ENCODE measurements at regions not wholly inside any gene's neighbourhood (a gene's known extent, or its start where the extent isn't known, plus 50 kb on each side); places are given as distances from the start of the nearest gene placed in this dataset.

- no peak for DNase-seq
These were observed 486.0 kb downstream of the MAFB start for GRCh38 chr20:40203032-40203431.

DNA sequence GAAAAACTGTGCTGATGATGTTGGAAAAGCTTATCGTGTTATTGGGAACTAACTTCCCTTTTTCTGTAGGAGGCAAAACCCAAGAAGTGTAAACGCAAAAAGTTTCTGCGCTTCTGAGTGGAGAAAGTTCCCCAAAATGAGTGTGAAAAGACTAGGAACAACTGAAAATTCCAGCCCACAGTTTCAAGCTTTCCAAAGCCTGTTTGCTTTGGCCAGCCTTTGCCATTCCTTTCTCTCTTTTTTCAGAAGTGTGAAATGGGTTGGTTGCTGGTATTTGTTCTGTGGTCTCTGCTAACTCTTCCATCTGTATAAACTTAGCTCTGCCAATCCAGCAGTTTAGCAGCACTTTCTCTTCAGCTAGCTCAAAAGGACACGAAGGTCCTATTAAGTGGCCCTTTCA is 491.3 kb downstream of the MAFB start:
- no peak for DNase-seq

- DNase-seq, result no peak
These were observed 492.1 kb downstream of the MAFB start for GRCh38 chr20:40196846-40197436.

- DNase-seq, result no peak
These were observed 493.3 kb downstream of the MAFB start for GRCh38 chr20:40195742-40196141.

- no peak for DNase-seq
These were observed 496.5 kb downstream of the MAFB start for GRCh38 chr20:40192529-40192928.

GRCh38 chr20:40192081-40192480 is 497.0 kb downstream of the MAFB start:
- no peak for DNase-seq

- DNase-seq, result no peak
These were observed 497.5 kb downstream of the MAFB start for GRCh38 chr20:40191573-40191972.

DNA sequence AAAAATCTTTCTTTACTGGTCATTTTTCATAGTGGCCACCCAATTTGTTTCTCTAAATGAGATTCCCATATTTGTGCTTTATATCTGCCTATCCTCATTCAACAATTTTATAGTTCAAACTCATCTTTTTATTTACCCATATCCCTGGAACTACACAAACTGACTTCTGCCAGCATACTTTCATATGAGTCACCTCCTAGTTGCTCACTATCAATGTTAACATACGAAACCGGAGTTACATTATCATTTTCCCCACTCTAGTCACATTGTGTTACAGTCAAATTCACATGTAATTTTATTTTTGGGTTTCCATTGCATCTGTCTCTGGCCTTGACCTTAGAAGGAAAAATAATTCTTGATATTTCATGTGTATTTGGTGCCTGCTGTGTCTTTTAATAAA is 499.4 kb downstream of the MAFB start:
- DNase-seq, result no peak

- DNase-seq, result no peak
These were observed 500.7 kb downstream of the MAFB start for GRCh38 chr20:40188319-40188718.

DNA sequence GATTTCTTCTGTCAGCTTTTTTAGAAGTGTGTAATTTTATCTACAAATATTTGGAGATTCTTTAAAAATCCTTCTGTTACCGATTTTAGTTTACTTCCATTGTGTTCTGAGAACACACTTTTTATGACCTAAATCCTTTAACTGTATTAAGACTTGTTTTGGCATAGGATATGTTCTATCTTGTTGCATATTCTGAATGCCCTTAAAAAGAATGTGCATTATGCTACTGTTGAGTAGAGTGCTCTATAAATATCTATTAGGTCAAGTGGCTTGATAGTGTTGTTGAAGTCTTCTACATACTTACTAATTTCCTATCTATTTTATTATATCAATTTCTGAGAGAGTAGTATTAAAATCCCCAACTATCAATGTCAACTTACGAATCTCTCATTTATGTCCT is 502.2 kb downstream of the MAFB start:
- DNase-seq, result no peak

GRCh38 chr20:40181676-40182075 is 507.4 kb downstream of the MAFB start:
- DNase-seq, result no peak

DNA sequence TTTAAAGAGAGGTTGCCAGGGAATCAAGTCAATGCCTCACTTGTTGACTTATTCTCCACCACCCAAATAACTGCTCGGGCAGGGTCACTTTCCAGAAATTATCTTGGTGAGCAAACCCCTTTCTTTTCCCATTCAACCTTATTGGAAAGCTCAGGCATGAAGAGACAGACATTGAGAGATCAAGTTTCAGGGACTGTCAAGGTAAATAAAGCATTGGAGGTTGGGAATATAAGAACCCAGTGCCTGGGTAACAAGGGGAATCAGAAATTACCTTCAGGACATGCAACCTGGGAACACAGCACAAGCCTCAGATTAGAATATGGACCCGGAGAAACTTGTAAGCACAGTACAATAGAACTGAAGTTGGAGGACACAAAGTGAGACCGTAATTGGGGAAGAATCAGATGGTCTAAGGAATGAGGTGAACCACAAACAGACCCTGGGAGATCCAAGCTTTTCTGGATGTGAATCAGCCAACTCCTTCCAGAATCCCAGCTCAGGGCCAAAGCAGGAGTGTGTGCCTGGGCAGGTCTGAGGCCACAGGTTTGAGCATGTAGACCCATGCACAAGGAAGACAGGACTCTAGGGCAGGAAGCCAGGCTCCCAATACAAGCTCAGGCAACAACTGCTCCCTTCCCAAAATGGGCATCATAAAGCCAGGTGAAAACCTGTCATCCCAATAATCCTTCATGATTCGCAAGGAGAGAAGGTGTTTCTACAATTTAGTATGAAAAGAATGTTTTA is 512.8 kb downstream of the MAFB start:
- no peak for DNase-seq

- DNase-seq, result no peak
These were observed 513.7 kb downstream of the MAFB start for GRCh38 chr20:40175296-40175695.

- no peak for DNase-seq
These were observed 515.2 kb downstream of the MAFB start for GRCh38 chr20:40173872-40174271.

DNA sequence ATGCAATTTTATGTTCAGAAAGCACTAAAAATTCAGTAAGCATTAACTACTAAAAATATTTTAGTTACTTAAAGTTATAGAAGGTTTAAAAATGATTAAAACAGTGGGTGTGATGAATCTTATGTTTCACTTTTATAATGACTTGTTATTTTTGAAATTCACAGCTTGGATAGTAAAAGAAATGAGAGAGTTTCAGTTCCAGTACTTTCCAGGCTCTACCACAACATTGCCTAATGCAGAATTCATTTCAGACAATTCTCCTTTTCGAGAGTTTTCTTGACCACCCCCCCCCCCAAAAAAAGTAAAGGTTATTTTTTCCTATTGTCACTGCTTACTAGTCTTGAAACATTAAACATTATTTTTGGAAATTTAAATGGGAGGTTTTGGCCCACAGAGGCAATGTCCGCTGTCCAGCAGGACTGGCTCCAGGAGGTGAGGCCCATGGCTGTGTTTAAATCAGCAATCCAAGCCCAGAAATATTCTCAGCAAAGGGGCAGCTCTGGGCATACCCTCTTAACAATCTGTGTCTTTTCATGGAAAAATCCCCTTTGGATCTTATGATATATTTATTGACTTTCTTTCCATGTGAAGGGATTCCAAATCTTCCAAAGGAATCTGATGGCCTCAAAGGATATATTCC is 519.9 kb downstream of the MAFB start:
- no peak for DNase-seq

- DNase-seq, result no peak
These were observed 527.6 kb downstream of the MAFB start for GRCh38 chr20:40161391-40161790.

GRCh38 chr20:40160097-40160550 is 528.9 kb downstream of the MAFB start:
- DNase-seq, result peak; percentile 31

DNA sequence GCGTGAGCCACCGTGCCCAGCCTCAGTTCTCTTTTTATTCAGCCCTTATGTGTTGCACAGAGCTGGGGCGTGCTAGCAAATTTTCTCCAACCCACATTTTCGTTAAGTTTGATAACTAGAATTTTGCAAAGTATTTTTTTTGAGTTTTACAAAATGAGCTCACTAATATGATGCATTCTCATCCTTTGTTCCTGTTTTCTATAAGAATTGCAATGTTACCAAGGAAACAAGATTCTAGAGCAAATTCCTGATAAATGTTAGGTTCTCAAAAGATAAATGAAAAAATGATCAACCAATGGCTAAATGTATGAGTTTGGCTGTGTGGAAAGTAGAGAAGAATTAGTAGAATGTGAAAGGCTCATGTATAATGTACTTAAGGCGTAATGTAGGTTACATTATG is 529.8 kb downstream of the MAFB start:
- no peak for DNase-seq

GRCh38 chr20:40156600-40157317 is 532.3 kb downstream of the MAFB start:
- no peak for DNase-seq

DNA sequence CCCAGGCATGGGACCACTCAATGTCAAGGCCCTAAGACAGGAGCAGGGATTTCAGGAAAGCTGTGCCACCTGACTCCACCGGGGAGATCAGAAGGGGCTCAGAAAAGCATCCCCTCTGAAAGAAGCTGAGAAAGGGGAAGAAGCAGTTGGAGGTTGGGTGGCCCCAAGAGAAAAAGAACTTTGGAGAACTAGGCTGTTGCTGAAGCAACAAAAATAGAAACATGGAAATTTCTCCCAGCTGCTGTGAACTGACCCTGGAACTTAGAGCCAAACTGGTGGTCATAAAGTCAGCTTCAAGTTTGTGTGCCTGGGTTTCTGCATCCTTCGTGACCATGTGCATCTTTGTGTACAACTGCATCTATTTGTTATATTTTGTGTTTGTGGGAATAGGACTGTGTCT is 534.5 kb downstream of the MAFB start:
- no peak for DNase-seq

GRCh38 chr20:40148886-40149285 is 540.1 kb downstream of the MAFB start:
- no peak for DNase-seq

DNA sequence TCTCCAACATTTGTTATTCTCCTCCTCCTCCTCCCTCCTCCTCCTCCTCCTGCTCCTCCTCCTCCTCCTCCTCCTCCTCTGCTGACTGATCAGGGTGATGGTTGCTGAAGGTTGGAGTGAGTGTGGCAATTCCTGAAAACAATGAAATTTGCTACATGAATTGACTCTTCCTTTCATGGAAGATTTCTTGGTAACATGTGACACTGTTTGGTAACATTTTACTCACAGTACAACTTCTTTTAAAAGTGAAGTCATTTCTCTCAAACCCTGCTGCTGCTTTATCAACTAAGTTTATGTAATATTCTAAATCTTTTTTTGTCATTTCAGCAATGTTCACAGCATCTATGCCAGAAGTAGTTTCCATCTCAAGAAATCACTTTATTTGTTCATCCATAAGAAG is 543.0 kb downstream of the MAFB start:
- DNase-seq, result no peak

DNA sequence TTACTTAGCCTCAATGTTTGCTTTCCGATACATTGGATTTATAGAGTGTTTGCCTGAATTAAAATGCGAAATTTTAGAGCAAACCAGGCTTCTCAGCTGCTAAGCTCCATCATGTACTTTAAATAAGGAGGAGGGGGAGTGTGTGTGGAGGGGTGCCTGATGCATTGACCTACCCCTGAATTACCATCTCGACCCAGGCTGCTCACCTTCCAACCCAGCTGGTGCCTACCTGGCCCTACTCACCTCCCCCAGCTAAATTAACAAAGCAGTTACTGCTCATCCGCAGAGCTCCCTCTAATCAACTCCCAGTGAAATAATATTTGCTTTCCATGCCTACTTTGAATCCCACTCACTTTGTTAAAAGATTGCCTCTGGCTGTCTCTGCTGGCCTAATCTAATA is 544.5 kb downstream of the MAFB start:
- DNase-seq, result peak; percentile 45

- no peak for DNase-seq
These were observed 554.9 kb downstream of the MAFB start for GRCh38 chr20:40134176-40134575.
